ENCODE measurements at regions not wholly inside any gene's neighbourhood (a gene's known extent, or its start where the extent isn't known, plus 50 kb on each side); places are given as distances from the start of the nearest gene placed in this dataset.

DNA sequence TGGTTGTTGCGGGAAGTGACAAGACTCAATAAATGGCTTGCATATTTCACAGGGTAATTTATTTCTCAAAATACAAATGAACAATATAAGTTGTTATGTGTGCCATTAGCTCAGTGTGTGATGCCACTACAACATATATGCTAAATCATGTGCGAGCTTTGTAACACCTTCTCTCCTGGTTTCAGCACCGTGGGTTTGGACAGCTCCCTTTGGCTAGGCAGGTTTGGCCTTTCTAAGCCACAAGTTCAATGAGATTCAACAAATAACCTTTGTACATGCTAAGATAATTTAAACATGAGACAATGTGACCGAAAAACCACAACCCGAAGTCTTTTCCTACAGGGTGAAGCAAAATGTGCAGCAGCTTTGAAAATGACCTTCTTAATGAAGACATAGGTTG, 563.9 kb downstream of the TMEM114 start:
- TF ChIP-seq, protein P1, sequence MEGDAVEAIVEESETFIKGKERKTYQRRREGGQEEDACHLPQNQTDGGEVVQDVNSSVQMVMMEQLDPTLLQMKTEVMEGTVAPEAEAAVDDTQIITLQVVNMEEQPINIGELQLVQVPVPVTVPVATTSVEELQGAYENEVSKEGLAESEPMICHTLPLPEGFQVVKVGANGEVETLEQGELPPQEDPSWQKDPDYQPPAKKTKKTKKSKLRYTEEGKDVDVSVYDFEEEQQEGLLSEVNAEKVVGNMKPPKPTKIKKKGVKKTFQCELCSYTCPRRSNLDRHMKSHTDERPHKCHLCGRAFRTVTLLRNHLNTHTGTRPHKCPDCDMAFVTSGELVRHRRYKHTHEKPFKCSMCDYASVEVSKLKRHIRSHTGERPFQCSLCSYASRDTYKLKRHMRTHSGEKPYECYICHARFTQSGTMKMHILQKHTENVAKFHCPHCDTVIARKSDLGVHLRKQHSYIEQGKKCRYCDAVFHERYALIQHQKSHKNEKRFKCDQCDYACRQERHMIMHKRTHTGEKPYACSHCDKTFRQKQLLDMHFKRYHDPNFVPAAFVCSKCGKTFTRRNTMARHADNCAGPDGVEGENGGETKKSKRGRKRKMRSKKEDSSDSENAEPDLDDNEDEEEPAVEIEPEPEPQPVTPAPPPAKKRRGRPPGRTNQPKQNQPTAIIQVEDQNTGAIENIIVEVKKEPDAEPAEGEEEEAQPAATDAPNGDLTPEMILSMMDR (IDR thresholded peaks at IDR 0.05; ENCODE audit: borderline replicate concordance, control extremely low read depth, extremely low read depth, insufficient read depth, missing control alignments) = no peak
- no peak for DNase-seq (ENCODE audit: low spot score)
- in situ Hi-C loops (cut with MboI; ENCODE audit: low sequenced_read_pairs, unreplicated experiment) = no loop called here

DNA sequence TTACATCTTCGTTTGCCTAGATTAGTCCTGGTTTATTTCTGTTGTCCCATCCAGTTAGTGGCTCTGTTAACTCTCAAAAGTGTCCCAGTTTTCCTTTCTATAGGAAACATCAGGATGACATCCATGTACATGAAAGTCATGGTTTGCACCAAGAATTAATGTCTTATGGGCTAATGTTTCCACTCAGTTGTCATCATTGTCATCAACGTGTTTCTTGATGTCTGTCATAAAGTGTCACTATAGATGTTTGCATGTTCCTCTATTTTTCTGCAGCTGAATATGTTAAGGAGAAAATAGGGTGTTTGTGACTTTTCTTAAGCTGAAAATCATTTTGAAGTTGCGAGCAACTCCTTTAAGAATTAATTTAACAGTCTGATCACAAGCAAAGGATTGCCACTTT, 567.0 kb downstream of the TMEM114 start:
- no peak for DNase-seq (ENCODE audit: low spot score)
- TF ChIP-seq, protein P1 (IDR thresholded peaks at IDR 0.05; ENCODE audit: borderline replicate concordance, control extremely low read depth, extremely low read depth, insufficient read depth, missing control alignments) = no peak
- in situ Hi-C loops (cut with MboI; ENCODE audit: low sequenced_read_pairs, unreplicated experiment) = no loop called here

DNA sequence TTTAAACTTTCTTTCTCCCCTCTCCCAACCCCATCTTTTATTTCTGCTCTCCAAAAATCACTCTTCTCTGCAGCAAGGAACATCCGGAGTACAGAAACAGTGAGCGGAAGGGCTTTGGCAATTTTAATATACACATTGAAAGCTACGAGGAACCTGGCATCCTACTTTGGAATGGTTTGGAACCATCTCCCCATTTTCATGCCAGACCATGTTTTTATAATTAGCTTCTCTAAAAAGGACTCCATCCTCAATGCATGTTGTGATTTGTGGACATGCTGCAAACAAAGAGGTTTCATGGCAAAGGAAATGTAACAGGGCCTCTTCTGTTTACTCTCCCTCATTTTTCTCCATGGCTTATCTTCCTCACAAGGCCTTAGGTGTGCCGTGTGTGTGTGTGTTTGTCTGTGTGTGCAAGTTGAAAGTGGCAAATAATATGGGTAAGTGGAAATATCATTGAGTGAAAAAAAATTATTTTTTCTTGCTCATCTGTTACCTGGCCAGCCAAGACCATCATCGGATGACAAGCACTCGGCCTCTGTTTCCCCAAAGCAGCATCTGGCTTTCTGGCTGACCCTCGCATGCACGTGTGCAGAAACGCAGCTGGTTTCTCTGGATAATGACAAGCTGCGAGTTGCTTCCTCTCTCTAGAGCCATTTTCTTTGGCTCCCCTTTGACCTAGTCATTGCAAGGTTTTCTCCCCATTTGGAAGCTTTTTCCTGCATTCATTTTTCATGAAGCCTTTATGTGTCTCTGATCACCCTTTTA, 585.0 kb downstream of the TMEM114 start:
- in situ Hi-C loops (cut with MboI; ENCODE audit: low sequenced_read_pairs, unreplicated experiment) = no loop called here
- TF ChIP-seq, protein P1 (IDR thresholded peaks at IDR 0.05; ENCODE audit: borderline replicate concordance, control extremely low read depth, extremely low read depth, insufficient read depth, missing control alignments) = no peak
- DNase-seq (ENCODE audit: low spot score) = no peak

DNA sequence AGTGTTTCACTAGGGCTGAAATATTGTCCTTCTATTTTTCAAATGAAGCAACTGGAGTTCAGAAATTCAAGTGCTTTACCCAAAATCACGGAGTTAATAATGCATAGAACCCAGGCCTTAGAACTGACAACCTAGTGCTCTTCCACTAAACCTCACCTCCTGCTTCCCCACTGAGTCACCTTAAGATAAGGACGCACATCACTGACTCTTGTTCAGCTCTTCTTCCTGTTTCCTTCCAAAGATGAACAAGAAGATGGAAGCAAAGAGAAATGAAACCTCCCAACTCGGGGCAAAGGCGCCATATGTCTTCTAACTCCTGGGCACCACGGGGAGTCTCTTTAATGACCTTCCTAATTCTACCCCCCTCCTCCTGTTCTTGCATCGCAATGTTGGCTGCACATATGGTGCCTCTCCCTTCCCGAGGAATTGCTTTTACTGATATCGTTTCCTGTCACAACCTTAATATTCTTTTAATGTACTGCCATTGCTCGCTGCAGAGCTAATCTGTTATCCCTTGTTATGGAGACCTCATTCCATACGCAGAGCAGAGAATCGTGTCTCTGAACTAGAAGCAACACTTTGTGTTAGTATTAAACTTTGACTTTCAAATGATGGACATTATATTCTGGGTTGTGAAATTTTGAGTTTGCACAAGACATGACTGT, 591.4 kb downstream of the TMEM114 start:
- no peak for DNase-seq (ENCODE audit: low spot score)
- in situ Hi-C loops (cut with MboI; ENCODE audit: low sequenced_read_pairs, unreplicated experiment) = loop anchor here (25.0 kb wide), 1 partner anchor 88 kb away; no protein-coding TSS in a partner anchor
- TF ChIP-seq, protein P1 (IDR thresholded peaks at IDR 0.05; ENCODE audit: borderline replicate concordance, control extremely low read depth, extremely low read depth, insufficient read depth, missing control alignments) = no peak

DNA sequence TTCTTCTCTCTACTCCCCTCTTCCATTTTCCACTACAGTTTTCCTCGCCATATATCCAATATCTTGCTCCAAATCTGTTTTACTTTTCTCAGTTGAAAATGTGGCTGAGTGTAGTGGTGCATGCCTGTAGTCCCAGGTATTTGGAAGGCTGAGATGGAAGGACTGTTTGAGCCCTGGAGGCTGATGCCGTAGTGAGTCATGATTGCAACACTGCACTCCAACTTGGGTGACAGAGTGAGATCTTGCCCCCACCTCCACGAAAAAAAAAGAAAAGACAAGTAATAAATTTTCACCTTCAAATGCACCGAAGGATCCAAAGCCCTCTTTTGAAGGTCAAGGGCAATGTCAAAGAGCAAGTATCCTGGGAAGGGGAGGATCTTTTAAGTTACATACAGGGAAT, 592.3 kb downstream of the TMEM114 start:
- in situ Hi-C loops (cut with MboI; ENCODE audit: low sequenced_read_pairs, unreplicated experiment) = loop anchor here (25.0 kb wide), 1 partner anchor 89 kb away; no protein-coding TSS in a partner anchor
- no peak for DNase-seq (ENCODE audit: low spot score)
- TF ChIP-seq, protein P1 (IDR thresholded peaks at IDR 0.05; ENCODE audit: borderline replicate concordance, control extremely low read depth, extremely low read depth, insufficient read depth, missing control alignments) = no peak

DNA sequence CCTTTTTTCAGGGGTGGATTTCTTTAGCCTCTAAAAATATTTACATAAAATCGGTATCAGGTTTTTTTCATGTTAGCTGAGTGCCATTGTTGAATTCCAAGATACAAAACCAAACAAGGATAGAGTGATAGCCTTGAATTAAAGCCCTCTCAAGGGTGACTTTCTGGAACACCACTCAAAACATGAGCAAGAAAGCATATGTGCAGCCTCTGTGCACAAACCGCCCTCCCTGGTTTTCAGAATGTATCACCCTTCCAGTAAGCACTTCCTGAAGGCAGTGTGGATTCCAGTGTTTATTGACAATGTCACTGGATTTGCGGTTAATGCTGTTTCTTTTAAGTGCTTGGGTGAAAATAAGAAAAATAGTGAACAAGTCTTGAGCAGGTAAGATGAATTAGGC, 597.7 kb downstream of the TMEM114 start:
- no peak for DNase-seq (ENCODE audit: low spot score)
- in situ Hi-C loops (cut with MboI; ENCODE audit: low sequenced_read_pairs, unreplicated experiment) = loop anchor here (25.0 kb wide), 1 partner anchor 95 kb away; no protein-coding TSS in a partner anchor
- TF ChIP-seq, protein P1 (IDR thresholded peaks at IDR 0.05; ENCODE audit: borderline replicate concordance, control extremely low read depth, extremely low read depth, insufficient read depth, missing control alignments) = no peak
